Neuron (in vitro differentiated cells): ENCODE measurements at regions not wholly inside any gene's neighbourhood (a gene's known extent, or its start where the extent isn't known, plus 50 kb on each side); places are given as distances from the start of the nearest gene placed in this dataset.

ENCODE experiments used
- H2AFZ ChIP-seq: one replicate; pipeline ENCODE4 v1.6.1; 2013; ENCODE audit warnings: low read depth, mild to moderate bottlenecking, inconsistent platforms, low read length, moderate library complexity
- H3K27me3 ChIP-seq: one replicate; pipeline ENCODE4 v1.6.1; 2013; ENCODE audit warnings: low read length; ENCODE audit not compliant: insufficient read depth
- H3K36me3 ChIP-seq: one replicate; pipeline ENCODE4 v1.6.1; 2013; ENCODE audit warnings: low read length; ENCODE audit not compliant: insufficient read depth
- H3K4me1 ChIP-seq: one replicate; pipeline ENCODE4 v1.6.1; 2013; ENCODE audit warnings: low read length; ENCODE audit not compliant: insufficient read depth
- H3K4me3 ChIP-seq: 2 replicates; pipeline ENCODE4 v1.5.1; 2013; ENCODE audit warnings: mild to moderate bottlenecking, low read length, moderate library complexity
- H3K9me3 ChIP-seq: one replicate; pipeline ENCODE4 v1.6.1; 2013; ENCODE audit warnings: low read length

- Histone ChIP-seq H3K27me3 (no peaks in the 10 kb centered on the region), H3K4me3 (no peak overlapping the region), H3K4me1 (no peaks in the 10 kb centered on the region), H3K36me3 (no peaks in the 10 kb centered on the region), H2AFZ (no peak overlapping the region), H3K9me3 (no peaks in the 10 kb centered on the region)
Measured at GRCh38 chr13:90557626-90558025, 789.9 kb upstream of the MIR17HG start.

DNA sequence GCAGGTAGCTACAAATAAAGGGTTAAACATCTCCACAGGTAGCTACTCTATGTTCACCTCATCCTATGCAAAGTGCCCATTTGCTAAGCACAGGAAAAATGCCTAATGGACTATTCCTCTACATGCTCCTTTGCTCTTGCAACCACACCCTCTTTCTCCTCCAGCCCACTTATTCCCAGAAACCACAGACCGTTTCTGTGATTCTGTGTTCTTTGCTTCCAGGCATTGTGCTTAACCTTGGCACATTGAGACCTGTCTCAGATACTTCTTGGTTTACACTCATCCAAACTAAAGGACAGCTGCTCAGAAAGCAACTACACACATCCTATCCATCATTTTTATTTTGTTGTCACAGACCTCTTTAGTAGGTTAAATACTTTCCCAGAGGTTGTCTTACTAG, 785.0 kb upstream of the MIR17HG start:
- no peaks in the 10 kb centered on the region for H3K36me3 ChIP-seq
- no peak overlapping the region for H3K4me3 ChIP-seq
- no peak overlapping the region for H2AFZ ChIP-seq
- H3K9me3 ChIP-seq = no peaks in the 10 kb centered on the region
- H3K4me1 ChIP-seq = no peaks in the 10 kb centered on the region
- H3K27me3 ChIP-seq = no peaks in the 10 kb centered on the region

DNA sequence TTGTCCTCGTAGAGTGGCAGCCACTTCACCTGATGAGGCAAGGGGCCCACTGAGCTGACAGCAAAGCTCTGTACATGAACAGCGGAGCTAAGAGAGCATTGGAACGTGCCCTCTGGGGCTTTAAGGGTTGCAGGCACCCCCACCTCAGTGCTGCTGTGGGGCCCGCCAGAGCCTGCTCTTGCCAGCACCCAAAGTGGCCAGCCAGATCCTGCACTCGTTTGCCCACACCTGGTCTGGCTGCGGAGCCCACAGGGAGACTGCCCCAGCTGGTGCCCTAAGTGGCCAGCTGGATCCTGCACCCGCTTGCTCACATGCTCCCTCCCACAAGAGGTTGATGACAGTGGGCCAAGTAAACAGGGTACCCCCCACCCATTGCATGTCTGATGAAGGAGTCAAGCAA, 783.4 kb upstream of the MIR17HG start:
- no peak overlapping the region for H2AFZ ChIP-seq
- no peaks in the 10 kb centered on the region for H3K36me3 ChIP-seq
- H3K9me3 ChIP-seq = no peaks in the 10 kb centered on the region
- no peaks in the 10 kb centered on the region for H3K27me3 ChIP-seq
- no peak overlapping the region for H3K4me3 ChIP-seq
- H3K4me1 ChIP-seq = no peaks in the 10 kb centered on the region

- no peaks in the 10 kb centered on the region for H3K27me3 ChIP-seq
- H3K4me3 ChIP-seq = no peak overlapping the region
- H3K9me3 ChIP-seq = no peaks in the 10 kb centered on the region
- no peaks in the 10 kb centered on the region for H3K36me3 ChIP-seq
- no peaks in the 10 kb centered on the region for H3K4me1 ChIP-seq
- H2AFZ ChIP-seq = no peak overlapping the region
Measured at GRCh38 chr13:90564566-90564965, 782.9 kb upstream of the MIR17HG start.

DNA sequence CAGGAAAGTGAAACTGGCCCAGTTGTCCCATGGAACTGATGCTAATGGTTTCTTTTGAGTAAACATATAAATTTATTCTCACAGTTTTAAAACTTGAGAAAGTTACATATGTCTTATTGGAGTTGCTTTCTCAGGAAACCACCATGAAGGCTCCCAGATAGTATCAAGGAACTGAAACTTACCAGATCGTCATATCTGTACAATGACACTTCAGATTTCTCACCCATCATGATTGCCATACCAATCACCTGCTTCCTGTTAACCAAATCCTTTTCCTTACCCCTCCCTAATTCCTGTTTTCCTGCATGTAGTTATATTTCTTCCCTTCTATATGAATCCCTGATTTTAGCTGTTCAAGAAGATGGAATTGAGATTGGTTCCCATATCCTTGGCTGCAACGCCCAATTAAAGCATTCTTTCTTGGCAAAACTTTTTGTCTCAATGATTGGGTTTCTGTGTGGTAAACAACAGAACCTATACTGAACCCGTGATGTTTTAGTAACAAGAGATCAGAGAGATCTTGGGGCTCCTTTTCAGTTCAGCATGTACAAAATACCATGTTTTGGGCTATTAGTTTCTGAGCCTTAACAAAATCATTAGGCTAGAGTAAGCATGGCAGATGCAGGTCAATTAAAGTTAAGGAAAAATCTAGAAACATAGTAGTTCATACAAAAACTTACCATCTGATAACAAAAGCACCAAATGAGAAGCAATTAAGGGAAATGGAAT, 781.3 kb upstream of the MIR17HG start:
- no peaks in the 10 kb centered on the region for H3K9me3 ChIP-seq
- no peaks in the 10 kb centered on the region for H3K4me1 ChIP-seq
- no peaks in the 10 kb centered on the region for H3K27me3 ChIP-seq
- H3K36me3 ChIP-seq = no peaks in the 10 kb centered on the region
- H2AFZ ChIP-seq = no peak overlapping the region
- no peak overlapping the region for H3K4me3 ChIP-seq

GRCh38 chr13:90568165-90568564, 779.3 kb upstream of the MIR17HG start:
- H3K9me3 ChIP-seq = no peaks in the 10 kb centered on the region
- no peak overlapping the region for H2AFZ ChIP-seq
- no peak overlapping the region for H3K4me3 ChIP-seq
- no peaks in the 10 kb centered on the region for H3K36me3 ChIP-seq
- no peaks in the 10 kb centered on the region for H3K4me1 ChIP-seq
- H3K27me3 ChIP-seq = no peaks in the 10 kb centered on the region

- H3K4me3 ChIP-seq = no peak overlapping the region
- H3K9me3 ChIP-seq = no peaks in the 10 kb centered on the region
Measured at GRCh38 chr13:90576067-90576466, 771.4 kb upstream of the MIR17HG start.

DNA sequence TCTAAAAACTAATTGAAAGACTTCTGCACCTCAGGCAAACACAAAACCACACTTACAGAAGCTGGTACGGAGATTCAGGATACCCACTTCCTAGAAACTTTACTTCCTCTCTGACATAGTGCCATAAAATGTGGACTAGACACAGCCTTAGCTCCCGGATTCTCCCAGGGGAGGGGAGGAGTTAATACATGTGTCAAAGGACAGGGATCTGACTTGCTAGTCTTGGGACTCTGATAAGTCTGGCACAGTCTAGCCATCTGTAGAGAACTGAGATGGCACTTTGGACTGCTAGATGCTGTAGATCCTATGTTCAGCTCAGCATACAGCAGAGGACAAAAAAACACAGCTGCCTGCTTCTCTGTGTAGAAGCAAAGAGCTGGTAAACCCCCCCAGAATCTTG, 769.8 kb upstream of the MIR17HG start:
- no peaks in the 10 kb centered on the region for H3K9me3 ChIP-seq
- H3K36me3 ChIP-seq = no peaks in the 10 kb centered on the region
- no peak overlapping the region for H2AFZ ChIP-seq
- no peaks in the 10 kb centered on the region for H3K27me3 ChIP-seq
- no peaks in the 10 kb centered on the region for H3K4me1 ChIP-seq
- no peak overlapping the region for H3K4me3 ChIP-seq

More at GRCh38 chr13:90576067-90576466, 771.4 kb upstream of the MIR17HG start:
- Histone ChIP-seq H2AFZ (no peak overlapping the region), H3K4me1 (no peaks in the 10 kb centered on the region), H3K27me3 (no peaks in the 10 kb centered on the region), H3K36me3 (no peaks in the 10 kb centered on the region)

GRCh38 chr13:90585392-90585791, 762.1 kb upstream of the MIR17HG start:
- Histone ChIP-seq H2AFZ (no peak overlapping the region), H3K36me3 (no peaks in the 10 kb centered on the region), H3K4me1 (no peaks in the 10 kb centered on the region), H3K27me3 (no peaks in the 10 kb centered on the region), H3K4me3 (no peak overlapping the region), H3K9me3 (no peaks in the 10 kb centered on the region)

DNA sequence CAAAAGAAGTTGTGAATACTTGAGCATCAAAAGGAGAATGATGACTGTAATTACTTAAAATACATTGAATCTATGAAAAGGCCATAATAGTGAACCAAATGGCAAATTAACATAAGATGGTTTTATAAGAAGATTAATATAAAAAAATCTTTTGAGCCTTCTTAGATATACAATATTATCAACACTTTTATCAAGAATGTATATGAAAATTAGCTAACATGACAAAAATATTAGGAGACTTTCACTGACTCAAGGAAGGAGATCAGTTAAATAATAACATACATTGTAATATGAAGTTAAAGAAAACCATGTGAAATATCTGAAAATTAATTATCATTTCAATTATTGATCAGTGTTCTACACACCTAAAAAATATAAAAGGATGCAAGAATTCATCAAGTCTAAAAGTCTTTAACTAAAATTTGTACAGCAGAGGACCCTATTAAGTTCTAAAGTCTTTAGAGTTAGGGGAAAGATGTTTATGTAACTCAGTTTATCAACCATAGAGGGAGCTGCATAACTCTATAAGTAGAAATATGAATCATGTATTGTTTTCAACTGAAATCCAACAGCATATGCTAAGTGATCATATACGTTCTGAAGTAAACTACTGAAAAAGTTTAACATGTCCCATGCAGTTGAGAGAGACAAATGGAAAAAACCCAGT, 756.1 kb upstream of the MIR17HG start:
- Histone ChIP-seq H3K27me3 (no peaks in the 10 kb centered on the region), H3K36me3 (no peaks in the 10 kb centered on the region), H3K4me3 (no peak overlapping the region), H3K9me3 (no peaks in the 10 kb centered on the region), H3K4me1 (no peaks in the 10 kb centered on the region), H2AFZ (no peak overlapping the region)

DNA sequence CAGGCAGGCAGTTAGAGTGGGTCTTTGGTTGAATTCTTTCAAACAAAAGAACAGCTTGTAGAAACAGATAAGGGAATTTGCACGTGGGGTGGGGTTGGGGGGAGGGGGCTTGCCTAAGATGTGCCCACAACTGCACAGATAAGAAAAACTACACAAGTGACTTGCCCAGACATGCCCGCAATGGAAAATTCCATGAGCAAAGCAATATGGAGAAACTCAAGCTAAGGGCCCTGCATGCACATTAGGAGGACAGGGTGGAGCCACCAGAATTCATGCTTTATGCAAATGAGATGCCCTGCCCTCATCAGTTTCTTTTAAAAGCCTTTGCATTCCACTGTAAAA, 755.6 kb upstream of the MIR17HG start:
- H3K27me3 ChIP-seq = no peaks in the 10 kb centered on the region
- H3K4me3 ChIP-seq = no peak overlapping the region
- H2AFZ ChIP-seq = no peak overlapping the region
- no peaks in the 10 kb centered on the region for H3K36me3 ChIP-seq
- no peaks in the 10 kb centered on the region for H3K4me1 ChIP-seq
- H3K9me3 ChIP-seq = no peaks in the 10 kb centered on the region

DNA sequence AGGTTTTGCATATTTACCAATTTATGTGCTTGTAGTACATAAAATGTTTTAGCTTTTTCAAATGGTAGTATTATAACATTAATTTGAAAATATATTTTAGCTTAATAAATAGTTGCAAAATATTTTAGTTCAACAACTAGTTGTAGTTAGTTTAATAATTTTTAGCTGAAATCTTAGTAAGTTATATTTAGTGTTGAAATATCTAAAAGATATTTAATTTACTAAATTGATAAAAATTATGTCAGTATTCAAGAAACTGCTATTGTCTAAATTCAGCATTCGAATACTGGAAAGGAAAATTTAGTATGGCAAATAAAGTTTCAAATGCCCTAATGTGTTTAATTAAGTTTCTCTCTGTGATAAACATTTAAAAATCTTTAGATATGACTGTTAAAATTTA, 754.5 kb upstream of the MIR17HG start:
- H3K4me1 ChIP-seq = no peaks in the 10 kb centered on the region

DNA sequence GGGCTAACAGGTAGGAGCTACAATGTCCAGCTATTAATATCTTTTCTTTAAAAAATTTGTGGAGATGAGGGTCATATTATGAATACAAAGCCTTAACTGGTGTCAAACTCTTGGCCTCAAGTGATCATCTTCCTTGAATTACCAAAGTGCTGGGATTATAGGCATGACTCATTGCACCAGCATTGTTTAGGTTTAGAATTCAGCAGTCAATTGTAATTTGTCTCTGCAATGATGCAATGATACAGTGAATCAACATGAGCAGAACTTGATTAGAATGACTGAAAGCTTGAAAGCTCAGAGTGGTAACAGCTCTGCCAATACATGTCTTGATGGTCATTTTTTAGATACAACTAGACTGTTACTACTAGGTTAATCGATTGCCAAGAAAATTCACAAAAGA, 752.8 kb upstream of the MIR17HG start:
- H3K27me3 ChIP-seq = no peaks in the 10 kb centered on the region
- no peak overlapping the region for H2AFZ ChIP-seq
- H3K4me1 ChIP-seq = no peaks in the 10 kb centered on the region
- no peaks in the 10 kb centered on the region for H3K9me3 ChIP-seq
- H3K36me3 ChIP-seq = no peaks in the 10 kb centered on the region
- H3K4me3 ChIP-seq = no peak overlapping the region

More for the DNA sequence above, 754.5 kb upstream of the MIR17HG start:
- Histone ChIP-seq H3K36me3 (no peaks in the 10 kb centered on the region), H3K27me3 (no peaks in the 10 kb centered on the region), H3K9me3 (no peaks in the 10 kb centered on the region), H2AFZ (no peak overlapping the region), H3K4me3 (no peak overlapping the region)

DNA sequence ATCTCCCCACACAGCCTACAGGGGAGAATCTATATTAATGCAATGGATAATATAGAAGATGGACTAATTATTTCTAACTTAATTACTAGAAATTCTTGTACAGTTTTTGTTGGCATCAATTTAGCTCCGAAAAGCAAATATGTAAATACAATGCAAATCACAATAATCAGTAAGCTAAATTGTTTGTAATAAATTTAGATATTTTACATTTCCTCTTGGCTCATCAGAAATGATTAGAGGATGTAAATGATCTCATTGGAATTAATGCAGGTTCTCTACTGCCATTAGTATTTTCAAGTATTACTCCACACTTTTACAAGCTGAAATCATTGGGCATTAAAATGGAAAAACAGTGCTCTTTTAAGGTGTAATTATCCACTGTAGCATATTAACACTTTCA, 741.8 kb upstream of the MIR17HG start:
- Histone ChIP-seq H3K27me3 (no peaks in the 10 kb centered on the region), H3K36me3 (no peaks in the 10 kb centered on the region), H3K4me1 (no peaks in the 10 kb centered on the region), H3K4me3 (no peak overlapping the region), H2AFZ (no peak overlapping the region), H3K9me3 (no peaks in the 10 kb centered on the region)
